OCI-LY7 (cell line): ENCODE measurements at regions not wholly inside any gene's neighbourhood (a gene's known extent, or its start where the extent isn't known, plus 50 kb on each side); places are given as distances from the start of the nearest gene placed in this dataset.
"Not testable (repeated sequence)": the region's sequence is repeated elsewhere in the genome, so short reads cannot be mapped to it uniquely, and the experiment has no call there.

Experiments used
- BruUV-seq: library from RNA; stranded (reverse); fragments of 400-500 nt; replicated peaks from 2 replicates; lab custom pipeline; 2021; lab: Mats Ljungman, UMichigan
- CTCF ChIA-PET: fragments of 300-600 bp; sonication (Branson Sonifier 250); formaldehyde crosslinking; loops from one replicate; lab custom pipeline; 2022; ENCODE audit warnings: antibody characterized with exemption; ENCODE audit not compliant: unreplicated experiment; lab: Charles Lee
- POLR2A ChIA-PET: fragments of 300-600 bp; sonication (Branson Sonifier 250); formaldehyde crosslinking; loops from one replicate; lab custom pipeline; 2022; ENCODE audit warnings: antibody characterized with exemption; lab: Charles Lee
- DNase-seq: peaks from one replicate; pipeline ENCODE4 v3.0.0-alpha.2; 2015; ENCODE audit warnings: low spot score
- H2AFZ ChIP-seq: fragments of 200-600 bp; sonication (generic), shearing (Covaris generic); 2 replicates; pipeline ENCODE4 v1.6.1; 2014; ENCODE audit warnings: mild to moderate bottlenecking, antibody characterized with exemption, low read length, moderate library complexity
- H3K27ac ChIP-seq: fragments of 200-600 bp; sonication (generic); 2 replicates; pipeline ENCODE4 v1.5.1; 2014; ENCODE audit warnings: mixed run types, low read depth, mild to moderate bottlenecking, moderate library complexity, low read length, inconsistent platforms; ENCODE audit not compliant: poor library complexity, severe bottlenecking
- H3K36me3 ChIP-seq: fragments of 200-600 bp; sonication (generic); 2 replicates; pipeline ENCODE4 v1.6.1; 2014; ENCODE audit warnings: mild to moderate bottlenecking, antibody characterized with exemption, low read length, moderate library complexity, mixed read lengths; ENCODE audit not compliant: insufficient read depth
- H3K4me1 ChIP-seq: fragments of 200-600 bp; sonication (generic); 2 replicates; pipeline ENCODE4 v1.5.1; 2014; ENCODE audit warnings: mild to moderate bottlenecking, low read length; ENCODE audit not compliant: insufficient read depth, poor library complexity, severe bottlenecking
- H3K4me2 ChIP-seq: fragments of 200-600 bp; sonication (generic); 2 replicates; pipeline ENCODE4 v1.6.1; 2014; ENCODE audit warnings: mild to moderate bottlenecking, low read length
- H3K4me3 ChIP-seq: fragments of 200-600 bp; sonication (generic); 2 replicates; pipeline ENCODE4 v1.5.1; 2014; ENCODE audit warnings: mild to moderate bottlenecking, low read depth, low read length; ENCODE audit not compliant: poor library complexity, severe bottlenecking
- H3K79me2 ChIP-seq: fragments of 200-600 bp; sonication (generic); 2 replicates; pipeline ENCODE4 v1.6.1; 2016; ENCODE audit warnings: low read depth, mild to moderate bottlenecking, low read length, moderate library complexity, mixed read lengths; ENCODE audit not compliant: insufficient read depth
- H3K9me2 ChIP-seq: fragments of 200-600 bp; sonication (generic); 2 replicates; pipeline ENCODE4 v1.6.1; 2016; ENCODE audit warnings: mild to moderate bottlenecking, low read length, mixed read lengths; ENCODE audit not compliant: insufficient read depth
- H3K9me3 ChIP-seq: fragments of 200-600 bp; sonication (generic); 2 replicates; pipeline ENCODE4 v1.6.1; 2014; ENCODE audit warnings: mild to moderate bottlenecking, mixed run types, low read length, mixed read lengths
- H4K20me1 ChIP-seq: fragments of 200-600 bp; sonication (generic); 2 replicates; pipeline ENCODE4 v1.6.1; 2014; ENCODE audit warnings: mild to moderate bottlenecking, antibody characterized with exemption, low read length, moderate library complexity, mixed read lengths; ENCODE audit not compliant: insufficient read depth
- EZH2phosphoT487 ChIP-seq: fragments of 200-600 bp; sonication (generic); IDR thresholded peaks from 2 replicates; pipeline ENCODE4 v1.6.1; 2018; ENCODE audit warnings: low read depth, borderline replicate concordance, mild to moderate bottlenecking, mixed run types, antibody characterized with exemption, low read length, moderate library complexity, mixed read lengths
- intact Hi-C: fragments of 100-400 bp; cut with micrococcal nuclease; formaldehyde crosslinking; loops from one replicate; pipeline ENCODE4 v1.10.0; 2022; ENCODE audit not compliant: unreplicated experiment
- TF ChIP-seq, protein P1 (sequence below): fragments of 200-600 bp; sonication (generic); conservative IDR thresholded peaks from 2 replicates; pipeline ENCODE4 v1.5.1; 2014; ENCODE audit warnings: mild to moderate bottlenecking, antibody characterized with exemption, low read length, moderate library complexity, mixed read lengths

DNA sequence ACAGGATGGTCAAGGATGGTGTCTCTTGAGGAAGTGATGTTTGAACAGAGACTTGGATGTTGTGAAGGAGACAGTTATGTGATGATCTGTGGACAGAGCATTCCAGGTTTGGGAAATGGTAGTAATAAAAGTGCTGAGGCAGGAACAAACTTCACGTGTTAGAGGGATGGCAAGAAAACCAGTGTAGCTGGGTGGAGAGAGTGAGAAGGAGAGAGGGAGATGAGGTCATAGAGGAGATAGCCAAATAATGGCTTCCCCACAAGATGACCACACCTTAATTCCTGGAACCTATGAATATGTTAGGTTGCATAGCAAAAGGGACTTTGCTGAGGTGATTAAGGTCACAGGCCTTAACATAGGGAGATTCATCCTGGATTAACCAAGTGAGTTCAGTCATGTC is 75.6 kb upstream of the GPR50 start:
- H4K20me1 ChIP-seq: no peaks in the 10 kb centered on the region
- no TSS peak for BruUV-seq
- ChIA-PET POLR2A (no interaction called here), CTCF (no interaction called here)
- no peak overlapping the region for H3K4me3 ChIP-seq
- no peak for DNase-seq
- TF ChIP-seq, protein P1, sequence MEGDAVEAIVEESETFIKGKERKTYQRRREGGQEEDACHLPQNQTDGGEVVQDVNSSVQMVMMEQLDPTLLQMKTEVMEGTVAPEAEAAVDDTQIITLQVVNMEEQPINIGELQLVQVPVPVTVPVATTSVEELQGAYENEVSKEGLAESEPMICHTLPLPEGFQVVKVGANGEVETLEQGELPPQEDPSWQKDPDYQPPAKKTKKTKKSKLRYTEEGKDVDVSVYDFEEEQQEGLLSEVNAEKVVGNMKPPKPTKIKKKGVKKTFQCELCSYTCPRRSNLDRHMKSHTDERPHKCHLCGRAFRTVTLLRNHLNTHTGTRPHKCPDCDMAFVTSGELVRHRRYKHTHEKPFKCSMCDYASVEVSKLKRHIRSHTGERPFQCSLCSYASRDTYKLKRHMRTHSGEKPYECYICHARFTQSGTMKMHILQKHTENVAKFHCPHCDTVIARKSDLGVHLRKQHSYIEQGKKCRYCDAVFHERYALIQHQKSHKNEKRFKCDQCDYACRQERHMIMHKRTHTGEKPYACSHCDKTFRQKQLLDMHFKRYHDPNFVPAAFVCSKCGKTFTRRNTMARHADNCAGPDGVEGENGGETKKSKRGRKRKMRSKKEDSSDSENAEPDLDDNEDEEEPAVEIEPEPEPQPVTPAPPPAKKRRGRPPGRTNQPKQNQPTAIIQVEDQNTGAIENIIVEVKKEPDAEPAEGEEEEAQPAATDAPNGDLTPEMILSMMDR: no peak
- TF ChIP-seq EZH2phosphoT487: no peak
- intact Hi-C loops: no loop called here
- no peak overlapping the region for H3K4me2 ChIP-seq
- H3K4me1 ChIP-seq: no peaks in the 10 kb centered on the region
- no peaks in the 10 kb centered on the region for H3K36me3 ChIP-seq
- H3K9me3 ChIP-seq: no peaks in the 10 kb centered on the region
- no peaks in the 10 kb centered on the region for H3K9me2 ChIP-seq
- no peaks in the 10 kb centered on the region for H3K79me2 ChIP-seq
- no peak overlapping the region for H3K27ac ChIP-seq
- no peak overlapping the region for H2AFZ ChIP-seq

DNA sequence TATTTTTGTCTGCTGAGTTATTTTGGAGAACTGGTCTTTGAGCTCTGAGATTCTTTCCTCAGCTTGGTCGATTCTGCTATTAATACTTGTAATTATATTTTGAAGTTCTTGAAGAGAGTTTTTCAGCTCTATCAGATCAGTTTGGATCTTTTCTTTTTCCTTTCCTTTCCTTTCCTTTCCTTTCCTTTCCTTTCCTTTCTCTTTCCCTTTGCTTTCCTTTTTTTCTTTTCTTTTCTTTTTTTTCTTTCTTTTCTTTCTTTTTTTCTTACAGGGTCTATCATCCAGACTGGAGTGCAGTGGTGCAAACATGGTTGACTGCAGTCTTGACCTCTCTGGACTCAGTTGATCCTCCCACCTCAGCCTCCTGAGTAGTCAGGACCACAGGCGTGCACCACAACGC is 63.2 kb upstream of the GPR50 start:
- H3K79me2 ChIP-seq, H3K4me2 ChIP-seq, intact Hi-C loops, POLR2A ChIA-PET, H3K36me3 ChIP-seq, H3K4me1 ChIP-seq, H4K20me1 ChIP-seq, BruUV-seq, H3K27ac ChIP-seq, H3K9me3 ChIP-seq, CTCF ChIA-PET, H3K4me3 ChIP-seq, DNase-seq, H3K9me2 ChIP-seq, H2AFZ ChIP-seq: not testable (repeated sequence)
